Common myeloid progenitor, CD34-positive (primary cell): ENCODE measurements at regions not wholly inside any gene's neighbourhood (a gene's known extent, or its start where the extent isn't known, plus 50 kb on each side); places are given as distances from the start of the nearest gene placed in this dataset.

Experiments
- CTCF ChIA-PET: fragments of 350-600 bp; sonication (Branson Sonifier 250); formaldehyde crosslinking; loops from one replicate; lab custom pipeline; 2021; ENCODE audit warnings: antibody characterized with exemption; lab: Charles Lee
- POLR2A ChIA-PET: fragments of 350-600 bp; sonication (Branson Sonifier 250); formaldehyde crosslinking; loops from one replicate; lab custom pipeline; 2021; ENCODE audit warnings: antibody characterized with exemption; lab: Charles Lee
- DNase-seq, 3 donors: peaks; one replicate each; pipeline versions ENCODE4 v3.0.0 to v3.0.0-alpha.2; 2013
- H3K27ac ChIP-seq, 2 experiments: 1 replicate in 1 of 2; 2 replicates in 1 of 2; pipeline ENCODE4 v1.7.0; 2013; ENCODE audit warnings: inconsistent platforms in 2 of 2, low read length in 2 of 2, mild to moderate bottlenecking in 2 of 2, low read depth in 1 of 2, moderate library complexity in 1 of 2; ENCODE audit not compliant: severe bottlenecking in 2 of 2, insufficient read depth in 1 of 2, poor library complexity in 1 of 2
- H3K27me3 ChIP-seq, 5 experiments: replicated peaks in 2 of 5; 1 replicate in 3 of 5; 2 replicates in 2 of 5; pipeline versions ENCODE4 v1.6.1 to v1.7.0; 2013; ENCODE audit warnings: low read length in 4 of 5, mild to moderate bottlenecking in 2 of 5, moderate library complexity in 2 of 5, inconsistent platforms in 1 of 5; ENCODE audit not compliant: insufficient read depth in 5 of 5, control insufficient read depth in 4 of 5
- H3K36me3 ChIP-seq, 4 experiments: 1 replicate in 2 of 4; 2 replicates in 2 of 4; pipeline versions ENCODE4 v1.6.1 to v1.7.0; 2013; ENCODE audit warnings: low read length in 3 of 4, control low read depth in 1 of 4, mild to moderate bottlenecking in 1 of 4; ENCODE audit not compliant: control insufficient read depth in 4 of 4, insufficient read depth in 4 of 4
- H3K4me1 ChIP-seq, 4 experiments: 1 replicate in 3 of 4; 2 replicates in 1 of 4; pipeline versions ENCODE4 v1.6.1 to v1.7.1; 2013; ENCODE audit warnings: low read length in 3 of 4, mild to moderate bottlenecking in 3 of 4, control low read depth in 1 of 4, inconsistent platforms in 1 of 4, moderate library complexity in 1 of 4; ENCODE audit not compliant: control insufficient read depth in 4 of 4, insufficient read depth in 4 of 4; ENCODE audit errors: control extremely low read depth in 1 of 4
- H3K4me3 ChIP-seq, 7 experiments: 1 replicate in 4 of 7; 2 replicates in 3 of 7; pipeline versions ENCODE4 v1.5.1 to v1.7.0; 2013; ENCODE audit warnings: mild to moderate bottlenecking in 7 of 7, low read length in 6 of 7, moderate library complexity in 6 of 7, inconsistent platforms in 2 of 7, low read depth in 2 of 7, control low read depth in 1 of 7; ENCODE audit not compliant: insufficient read depth in 4 of 7, control insufficient read depth in 1 of 7; ENCODE audit errors: extremely low read depth in 1 of 7
- H3K9me3 ChIP-seq, 5 experiments: 1 replicate in 4 of 5; 2 replicates in 1 of 5; pipeline versions ENCODE4 v1.6.1 to v1.7.1; 2013; ENCODE audit warnings: low read length in 4 of 5, mild to moderate bottlenecking in 2 of 5, inconsistent platforms in 1 of 5, low read depth in 1 of 5, moderate library complexity in 1 of 5; ENCODE audit not compliant: control insufficient read depth in 4 of 5, insufficient read depth in 2 of 5; ENCODE audit errors: control extremely low read depth in 1 of 5
- WGBS: methylation state at CpG from one replicate; pipeline ENCODE4 v1.1.5; 2013; ENCODE audit not compliant: insufficient coverage; 5-methylcytosine and 5-hydroxymethylcytosine counted together

DNA sequence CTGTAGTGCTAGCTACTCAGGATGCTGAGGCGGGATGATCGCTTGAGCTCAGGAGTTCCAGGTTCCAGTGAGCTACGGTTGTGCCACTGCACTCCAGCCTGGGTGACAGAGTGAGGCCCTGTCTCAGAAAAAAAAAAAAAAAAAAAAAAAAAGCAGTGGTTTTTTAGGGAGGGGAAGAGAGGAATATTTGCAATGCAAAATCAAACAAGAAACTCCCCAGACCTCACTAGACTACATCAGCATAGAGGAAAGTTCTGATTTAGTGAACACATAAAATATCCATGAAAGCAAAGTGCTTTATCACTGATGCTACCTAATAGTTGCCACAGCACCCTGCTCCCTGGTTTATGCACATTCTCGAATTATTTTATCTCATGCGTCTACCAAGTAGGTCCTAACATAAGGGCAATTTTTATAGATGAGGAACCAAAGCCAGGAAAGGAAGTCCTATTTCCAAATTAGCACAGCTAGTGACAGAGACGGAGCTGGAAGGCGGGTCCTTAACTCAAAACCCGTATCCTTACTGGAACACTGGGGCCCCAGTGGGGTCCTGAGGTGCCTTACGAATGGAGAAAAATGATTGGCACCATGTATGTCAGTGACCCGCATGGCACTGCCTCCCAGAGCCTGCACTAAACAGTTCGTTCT lies 50.7 kb upstream of the GPR157 start:
- no peak overlapping the region for H3K27ac ChIP-seq
- ChIA-PET CTCF (interaction anchor here (0.6 to 3.9 kb wide), 10 partner anchors 8 to 312 kb away, joined by 3 to 25 read pairs (median 4); no protein-coding TSS in a partner anchor), POLR2A (interaction anchor here (0.8 kb wide), 1 partner anchor 53 kb away, joined by 3 read pairs; no protein-coding TSS in a partner anchor)
- 98% methylated on average over 10 of the region's 11 CpGs for WGBS
- H3K36me3 ChIP-seq, result no peaks in the 10 kb centered on the region
- peaks cover 3 to 43% (median 12%) of the 10 kb centered on the region in 5 experiments for H3K27me3 ChIP-seq
- peaks cover 0 to 7% (median 0%) of the 10 kb centered on the region in 5 experiments for H3K9me3 ChIP-seq
- no peak overlapping the region for H3K4me3 ChIP-seq
- H3K4me1 ChIP-seq, result peaks cover 0 to 23% (median 20%) of the 10 kb centered on the region in 4 experiments
- no peak for DNase-seq

DNA sequence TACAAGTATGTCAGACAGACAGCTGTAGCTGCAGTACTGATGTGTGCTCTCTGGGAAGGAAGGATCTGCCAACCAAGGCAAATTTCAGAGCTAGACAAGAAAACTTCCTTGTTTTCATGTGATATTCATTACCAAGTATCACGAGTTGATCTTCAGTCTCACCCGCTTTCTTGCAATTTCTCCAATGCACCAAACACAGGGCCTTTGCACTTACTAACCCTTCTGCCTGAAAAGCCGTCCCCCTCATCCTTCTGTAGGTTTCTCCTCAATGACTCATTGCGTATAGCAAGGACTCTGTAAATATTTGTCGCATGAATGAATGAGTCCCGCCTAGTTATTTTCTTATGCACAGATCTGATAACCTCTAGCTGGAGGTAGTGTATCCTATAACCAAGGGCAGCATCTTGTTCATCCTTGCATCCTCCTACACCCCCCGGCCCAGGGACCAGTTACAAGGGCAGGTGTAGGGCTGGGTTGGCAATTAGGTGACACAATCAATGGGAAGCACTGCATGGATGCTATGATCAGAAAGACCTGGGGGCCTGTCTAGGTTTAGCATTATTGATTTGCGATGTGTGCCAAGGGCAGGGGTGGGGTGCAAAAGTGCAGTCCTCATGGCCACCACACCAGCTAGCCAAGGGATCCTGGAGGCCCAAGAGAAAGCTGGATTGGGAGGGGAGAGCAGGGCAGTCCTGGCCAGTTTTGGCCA lies 51.4 kb upstream of the GPR157 start:
- H3K9me3 ChIP-seq, result peaks cover 0 to 7% (median 0%) of the 10 kb centered on the region in 5 experiments
- DNase-seq, result no peak
- 95% methylated on average over 6 of the region's 8 CpGs for WGBS
- no peak overlapping the region for H3K27ac ChIP-seq
- peaks cover 0 to 23% (median 20%) of the 10 kb centered on the region in 4 experiments for H3K4me1 ChIP-seq
- CTCF ChIA-PET, result interaction anchor here (0.6 to 3.9 kb wide), 13 partner anchors 9 to 311 kb away, joined by 3 to 25 read pairs (median 3); no protein-coding TSS in a partner anchor
- no peak overlapping the region for H3K4me3 ChIP-seq
- no peaks in the 10 kb centered on the region for H3K36me3 ChIP-seq
- peaks cover 3 to 44% (median 12%) of the 10 kb centered on the region in 5 experiments for H3K27me3 ChIP-seq
- POLR2A ChIA-PET, result interaction anchor here (0.5 to 0.8 kb wide), 2 partner anchors 53 to 100 kb away, joined by 3 read pairs; no protein-coding TSS in a partner anchor

DNA sequence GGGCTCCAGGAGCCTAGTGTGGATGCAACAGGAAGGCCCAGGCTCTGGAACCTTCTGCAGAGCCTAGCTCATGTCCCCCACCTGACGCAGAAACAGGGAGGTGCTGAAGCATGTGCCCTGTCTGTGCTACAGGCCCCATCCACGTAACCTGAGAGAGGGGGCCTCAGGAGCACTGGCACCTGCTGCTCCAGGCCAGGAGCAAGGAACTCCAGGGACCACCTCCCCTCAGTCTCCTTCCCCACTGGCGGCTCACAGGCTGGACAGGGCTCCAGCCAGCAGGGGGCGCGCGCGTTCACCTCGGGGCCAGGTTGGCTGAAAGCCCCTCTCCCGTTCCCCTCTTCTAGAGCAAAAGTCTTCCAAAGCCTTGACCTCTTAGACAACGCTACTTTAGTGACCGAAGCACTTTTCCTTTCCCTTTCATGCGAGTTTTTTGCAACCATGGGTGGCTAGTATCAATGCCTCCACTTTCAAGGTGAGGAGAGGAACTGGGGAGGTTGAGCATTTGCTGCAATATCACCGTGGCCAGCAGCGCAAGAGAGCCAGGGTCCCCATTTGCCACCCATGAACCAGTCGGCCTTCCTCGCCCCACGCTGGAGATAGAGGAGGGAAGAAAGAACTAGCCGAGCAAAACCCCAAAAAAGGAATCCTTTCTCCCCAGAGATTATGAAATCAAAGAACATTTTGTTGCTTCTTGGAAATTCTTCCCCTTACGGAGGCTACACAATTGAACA lies 52.4 kb upstream of the GPR157 start:
- DNase-seq, result peak; percentile 42 to 71 (median 71)
- Histone ChIP-seq H3K4me3 (peak overlapping the region in 6 of 7 experiments; percentile 39 to 76 (median 60)), H3K4me1 (peaks cover 0 to 23% (median 20%) of the 10 kb centered on the region in 4 experiments), H3K9me3 (peaks cover 0 to 7% (median 0%) of the 10 kb centered on the region in 5 experiments), H3K27ac (no peak overlapping the region), H3K36me3 (no peaks in the 10 kb centered on the region), H3K27me3 (peaks cover 3 to 44% (median 12%) of the 10 kb centered on the region in 5 experiments)
- CTCF ChIA-PET, result interaction anchor here (0.6 to 3.9 kb wide), 12 partner anchors 10 to 310 kb away, joined by 3 to 25 read pairs (median 4); no protein-coding TSS in a partner anchor
- 18% methylated on average over 5 of the region's 19 CpGs for WGBS
- POLR2A ChIA-PET, result interaction anchor here (0.5 kb wide), 1 partner anchor 98 kb away, joined by 3 read pairs; no protein-coding TSS in a partner anchor

DNA sequence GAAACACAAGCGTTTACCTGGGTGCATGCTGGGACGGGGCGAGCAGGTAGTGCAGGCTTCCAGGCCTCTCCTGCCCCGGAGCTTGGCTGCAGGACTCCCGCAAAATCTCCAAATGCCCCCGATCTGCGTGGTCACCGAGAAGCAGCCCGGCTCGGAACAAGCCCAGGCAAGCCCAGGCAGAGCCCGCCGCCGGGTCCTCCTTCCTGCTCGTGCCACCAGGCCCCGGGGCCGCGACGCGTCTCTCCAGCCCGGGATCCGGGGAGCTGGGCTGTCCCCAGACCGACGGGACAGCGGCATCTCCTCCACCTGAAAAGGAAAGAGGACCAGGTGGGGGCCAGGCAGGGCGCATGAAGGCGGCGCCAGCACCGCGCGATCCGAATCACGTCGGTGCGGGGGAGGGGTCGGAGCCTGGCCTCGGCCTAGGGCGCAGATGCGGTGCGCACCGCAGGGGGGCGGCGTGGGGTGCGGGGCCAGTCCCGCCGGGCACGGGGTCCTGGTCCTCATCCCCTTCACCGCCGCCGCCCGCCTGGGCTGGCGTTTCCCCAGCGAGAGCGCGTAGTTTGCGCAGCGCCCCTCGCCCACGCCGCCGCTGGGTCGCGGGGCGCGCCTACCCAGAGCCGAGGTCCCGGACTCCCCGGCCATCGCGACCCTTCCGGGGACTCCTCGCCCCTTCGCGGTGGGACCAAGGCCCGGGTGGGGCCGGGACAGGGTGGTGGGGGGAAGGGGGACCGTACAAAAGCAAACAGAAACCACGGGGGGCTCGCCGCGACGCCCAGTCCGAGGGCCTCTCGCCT lies 52.4 kb upstream of the H6PD start:
- POLR2A ChIA-PET, result no interaction called here
- peak in 1 of 3 donors; percentile 27 for DNase-seq
- H3K27ac ChIP-seq, result no peak overlapping the region

DNA sequence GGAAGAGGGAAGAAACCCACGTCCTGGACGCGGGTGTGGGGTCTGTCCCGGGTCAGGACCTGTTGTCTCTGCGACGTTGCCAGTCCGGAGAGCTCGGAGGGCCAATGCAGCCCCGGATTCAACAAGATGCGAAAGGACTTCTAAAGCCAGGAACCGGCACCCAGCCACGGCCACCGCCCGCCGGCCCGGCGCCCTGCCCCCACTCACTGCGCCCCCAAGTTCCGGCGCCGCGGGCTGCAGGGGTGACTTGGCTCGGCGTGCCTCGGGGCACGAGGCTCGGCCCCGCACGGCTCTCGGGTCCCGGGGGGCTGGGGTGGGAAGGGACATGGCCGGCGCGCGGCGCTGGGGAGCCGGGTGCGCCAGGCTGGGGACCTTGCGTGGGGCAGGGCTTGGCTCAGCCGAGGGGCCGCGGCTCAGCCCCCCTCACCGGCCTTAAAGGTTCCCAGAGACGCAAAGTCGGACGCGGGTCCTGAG lies 51.8 kb upstream of the H6PD start:
- H3K27ac ChIP-seq, result no peak overlapping the region
- under 1% methylated on average over 47 of the region's 47 CpGs for WGBS
- ChIA-PET POLR2A (no interaction called here), CTCF (interaction anchor here (1.3 kb wide), 1 partner anchor 13 kb away, joined by 3 read pairs; no protein-coding TSS in a partner anchor)
- no peaks in the 10 kb centered on the region for H3K36me3 ChIP-seq
- DNase-seq, result peak in 1 of 3 donors; percentile 31
- H3K4me1 ChIP-seq, result peaks cover 0 to 23% (median 20%) of the 10 kb centered on the region in 4 experiments
- peak overlapping the region; percentile 12 to 76 (median 60) for H3K4me3 ChIP-seq
- H3K9me3 ChIP-seq, result peaks cover 0 to 7% (median 0%) of the 10 kb centered on the region in 5 experiments
- peaks cover 3 to 44% (median 12%) of the 10 kb centered on the region in 5 experiments for H3K27me3 ChIP-seq

More for the DNA sequence above, 52.4 kb upstream of the H6PD start:
- H3K27me3 ChIP-seq, result peaks cover 3 to 44% (median 12%) of the 10 kb centered on the region in 5 experiments
- peak overlapping the region; percentile 12 to 76 (median 60) for H3K4me3 ChIP-seq
- 2% methylated on average over 81 of the region's 83 CpGs for WGBS
- no peaks in the 10 kb centered on the region for H3K36me3 ChIP-seq
- H3K4me1 ChIP-seq, result peaks cover 0 to 23% (median 20%) of the 10 kb centered on the region in 4 experiments
- CTCF ChIA-PET, result interaction anchor here (3.9 kb wide), 1 partner anchor 15 kb away, joined by 25 read pairs; no protein-coding TSS in a partner anchor
- H3K9me3 ChIP-seq, result peaks cover 0 to 7% (median 0%) of the 10 kb centered on the region in 5 experiments

DNA sequence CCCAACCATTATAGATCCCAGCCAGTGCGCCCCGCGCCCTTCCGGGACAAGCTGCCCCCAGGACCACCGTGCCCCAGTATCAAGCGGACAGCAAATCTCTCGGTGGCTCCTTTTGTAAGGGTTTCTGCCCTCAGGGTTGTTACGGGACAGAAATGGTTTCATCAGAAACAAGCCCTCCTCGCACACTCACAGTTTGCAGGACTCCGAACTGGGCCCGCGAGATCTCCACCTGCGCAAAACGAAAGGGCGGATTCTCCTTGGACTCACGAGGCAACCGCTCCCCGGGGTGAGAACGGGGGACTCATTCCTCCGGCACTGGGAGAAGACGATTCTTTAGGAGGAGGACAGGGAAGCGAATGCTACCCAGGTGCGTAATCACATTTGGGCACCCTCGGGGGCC lies 51.1 kb upstream of the H6PD start:
- CTCF ChIA-PET, result interaction anchor here (1.3 kb wide), 1 partner anchor 13 kb away, joined by 3 read pairs; no protein-coding TSS in a partner anchor
- Histone ChIP-seq H3K36me3 (no peaks in the 10 kb centered on the region), H3K9me3 (peaks cover 0 to 7% (median 0%) of the 10 kb centered on the region in 5 experiments), H3K27ac (no peak overlapping the region), H3K27me3 (peaks cover 3 to 44% (median 12%) of the 10 kb centered on the region in 5 experiments), H3K4me1 (peaks cover 0 to 23% (median 20%) of the 10 kb centered on the region in 4 experiments), H3K4me3 (peak overlapping the region in 2 of 7 experiments; percentile 69 to 76)
- 41% methylated on average over 24 of the region's 24 CpGs for WGBS
- POLR2A ChIA-PET, result no interaction called here
- no peak for DNase-seq
